GM23248 (cell line): ENCODE measurements at regions not wholly inside any gene's neighbourhood (a gene's known extent, or its start where the extent isn't known, plus 50 kb on each side); places are given as distances from the start of the nearest gene placed in this dataset.

Experiments used
- DNase-seq: peaks from one replicate; pipeline ENCODE4 v3.0.0-alpha.2; 2015
- H2AFZ ChIP-seq: fragments of 200-600 bp; sonication (generic); 2 replicates; pipeline ENCODE4 v1.6.1; 2016; ENCODE audit warnings: antibody characterized with exemption
- H3F3A ChIP-seq: fragments of 200-600 bp; sonication (generic); 2 replicates; pipeline ENCODE4 v1.6.1; 2016; ENCODE audit warnings: mild to moderate bottlenecking, antibody characterized with exemption, mixed run types; ENCODE audit not compliant: insufficient read depth
- H3K27ac ChIP-seq: fragments of 200-600 bp; sonication (generic); 2 replicates; pipeline ENCODE4 v1.5.1; 2016; ENCODE audit warnings: mild to moderate bottlenecking
- H3K27me3 ChIP-seq: fragments of 200-600 bp; sonication (generic); replicated peaks from 2 replicates; pipeline ENCODE4 v1.6.1; 2016; ENCODE audit warnings: mild to moderate bottlenecking; ENCODE audit not compliant: insufficient read depth
- H3K36me3 ChIP-seq: fragments of 200-600 bp; sonication (generic); 2 replicates; pipeline ENCODE4 v1.6.1; 2016; ENCODE audit warnings: low read depth, mild to moderate bottlenecking
- H3K4me1 ChIP-seq: fragments of 200-600 bp; sonication (generic); 2 replicates; pipeline ENCODE4 v1.6.1; 2016; ENCODE audit warnings: mild to moderate bottlenecking; ENCODE audit not compliant: insufficient read depth
- H3K4me2 ChIP-seq: fragments of 200-600 bp; sonication (generic); one replicate; pipeline ENCODE4 v1.6.1; 2016; ENCODE audit warnings: mild to moderate bottlenecking; ENCODE audit not compliant: unreplicated experiment
- H3K4me3 ChIP-seq: fragments of 200-600 bp; sonication (generic); 2 replicates; pipeline ENCODE4 v1.5.1; 2016; ENCODE audit warnings: mild to moderate bottlenecking
- H3K79me2 ChIP-seq: fragments of 200-600 bp; sonication (generic); 2 replicates; pipeline ENCODE4 v1.6.1; 2016; ENCODE audit warnings: mild to moderate bottlenecking; ENCODE audit not compliant: insufficient read depth
- H3K9ac ChIP-seq: fragments of 200-600 bp; sonication (generic); 2 replicates; pipeline ENCODE4 v1.6.1; 2016; ENCODE audit warnings: mild to moderate bottlenecking
- H3K9me2 ChIP-seq: fragments of 200-600 bp; sonication (generic); 2 replicates; pipeline ENCODE4 v1.6.1; 2016; ENCODE audit warnings: mixed run types, mild to moderate bottlenecking, moderate library complexity; ENCODE audit not compliant: insufficient read depth
- H3K9me3 ChIP-seq: fragments of 200-600 bp; sonication (generic); one replicate; pipeline ENCODE4 v1.6.1; 2017; ENCODE audit warnings: low read depth
- H4K20me1 ChIP-seq: fragments of 200-600 bp; sonication (generic); 2 replicates; pipeline ENCODE4 v1.6.0; 2016; ENCODE audit not compliant: insufficient read depth
- EZH2 ChIP-seq: fragments of 200-600 bp; sonication (generic); IDR thresholded peaks from 2 replicates; pipeline ENCODE4 v1.6.1; 2018; ENCODE audit warnings: antibody characterized with exemption, mild to moderate bottlenecking; ENCODE audit not compliant: insufficient read depth, poor library complexity, severe bottlenecking
- EZH2phosphoT487 ChIP-seq: fragments of 200-600 bp; sonication (generic); IDR thresholded peaks from 2 replicates; pipeline ENCODE4 v1.6.1; 2018; ENCODE audit warnings: antibody characterized with exemption, moderate library complexity, mild to moderate bottlenecking, low read depth; ENCODE audit not compliant: insufficient read depth
- WGBS, 2 experiments: methylation state at CpG; one replicate each; pipeline ENCODE4 v1.1.6; 2015 to 2017; ENCODE audit warnings: low lambda C conversion rate in 2 of 2, low coverage in 1 of 2; ENCODE audit errors: missing lambda C conversion rate in 2 of 2; 5-methylcytosine and 5-hydroxymethylcytosine counted together
- in situ Hi-C: fragments of 300-500 bp; cut with MboI; formaldehyde crosslinking; loops from 2 replicates; pipeline ENCODE4 v1.15.0; 2020

DNA sequence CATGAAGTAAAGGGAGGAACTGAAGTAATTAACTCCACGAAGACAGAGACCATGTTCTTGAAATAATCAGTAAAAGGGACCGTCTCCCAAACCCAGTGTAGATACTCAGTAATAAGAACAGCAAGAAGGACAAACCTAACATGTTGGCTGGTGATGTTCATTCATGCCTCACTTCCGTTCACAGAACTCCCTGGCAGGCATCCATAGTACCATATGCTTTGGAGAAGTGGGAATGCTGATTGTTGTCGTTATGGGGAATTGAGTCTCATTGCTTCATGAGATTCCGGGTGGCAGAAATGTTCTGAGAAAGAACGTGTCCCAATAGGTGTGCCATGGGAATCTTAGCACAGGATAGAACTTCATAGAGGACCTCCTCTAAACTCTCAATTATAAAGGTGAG, 452.3 kb downstream of the ZSWIM6 start:
- Histone ChIP-seq H3K9me3 (no peaks in the 10 kb centered on the region), H3K36me3 (no peaks in the 10 kb centered on the region), H3K9ac (no peak overlapping the region), H3F3A (no peaks in the 10 kb centered on the region), H3K4me3 (no peak overlapping the region), H2AFZ (no peak overlapping the region), H3K27me3 (0 out of 2 replicates have a peak, but pooled peaks cover 5% of the 10 kb centered on the region), H4K20me1 (no peaks in the 10 kb centered on the region), H3K9me2 (no peaks in the 10 kb centered on the region), H3K79me2 (no peaks in the 10 kb centered on the region), H3K4me2 (no peak overlapping the region), H3K27ac (no peak overlapping the region), H3K4me1 (no peaks in the 10 kb centered on the region)
- peak; percentile 22 for DNase-seq
- in situ Hi-C loops = no loop called here
- TF ChIP-seq EZH2 (no peak), EZH2phosphoT487 (no peak)
- 4 to 6% methylated on average over 6 of the region's 6 CpGs for WGBS, 2 experiments

- Histone ChIP-seq H3K4me3 (no peak overlapping the region), H3K9ac (no peak overlapping the region), H3K9me3 (no peaks in the 10 kb centered on the region), H3K36me3 (no peaks in the 10 kb centered on the region), H2AFZ (no peak overlapping the region), H3K9me2 (no peaks in the 10 kb centered on the region), H4K20me1 (no peaks in the 10 kb centered on the region), H3K27ac (no peak overlapping the region), H3K27me3 (no peaks in the 10 kb centered on the region), H3F3A (no peaks in the 10 kb centered on the region), H3K4me2 (no peak overlapping the region), H3K79me2 (no peaks in the 10 kb centered on the region), H3K4me1 (no peaks in the 10 kb centered on the region)
- in situ Hi-C loops = no loop called here
- WGBS, 2 experiments = 11 to 13% methylated on average over 2 of the region's 2 CpGs
- no peak for DNase-seq
- no peak for TF ChIP-seq EZH2phosphoT487
These were observed 456.5 kb downstream of the ZSWIM6 start for GRCh38 chr5:61788548-61788947.

DNA sequence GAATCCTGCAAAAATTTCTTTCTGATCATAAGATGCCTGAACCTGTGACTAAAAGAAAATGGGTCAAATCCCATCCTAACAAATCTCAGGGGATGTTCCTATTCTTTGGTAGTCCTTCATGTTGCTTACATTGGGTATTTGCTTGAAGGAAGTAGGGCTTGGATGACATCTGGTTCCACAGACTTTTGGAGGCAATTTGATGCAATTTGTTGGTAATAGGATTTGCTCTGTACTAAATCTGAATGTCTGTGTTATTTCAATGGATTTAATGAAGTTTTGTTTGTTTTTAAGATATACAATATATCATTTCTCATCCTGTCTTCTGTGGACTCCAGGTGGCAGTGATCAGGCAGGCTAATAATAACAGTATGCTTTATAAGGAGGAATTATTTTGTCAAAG, 457.9 kb downstream of the ZSWIM6 start:
- Histone ChIP-seq H3K9me3 (no peaks in the 10 kb centered on the region), H4K20me1 (no peaks in the 10 kb centered on the region), H3K27me3 (no peaks in the 10 kb centered on the region), H2AFZ (no peak overlapping the region), H3F3A (no peaks in the 10 kb centered on the region), H3K9ac (no peak overlapping the region), H3K9me2 (no peaks in the 10 kb centered on the region), H3K4me2 (no peak overlapping the region), H3K27ac (no peak overlapping the region), H3K4me3 (no peak overlapping the region), H3K4me1 (no peaks in the 10 kb centered on the region), H3K79me2 (no peaks in the 10 kb centered on the region), H3K36me3 (no peaks in the 10 kb centered on the region)
- in situ Hi-C loops = no loop called here
- no peak for TF ChIP-seq EZH2
- TF ChIP-seq EZH2phosphoT487 = no peak
- no peak for DNase-seq

GRCh38 chr5:61790678-61791077, 458.6 kb downstream of the ZSWIM6 start:
- WGBS, 2 experiments = 11 to 18% methylated on average over 2 of the region's 2 CpGs
- H2AFZ ChIP-seq = no peak overlapping the region
- no peak for DNase-seq
- no peak overlapping the region for H3K4me3 ChIP-seq
- H3F3A ChIP-seq = no peaks in the 10 kb centered on the region
- H3K27ac ChIP-seq = no peak overlapping the region
- H3K79me2 ChIP-seq = no peaks in the 10 kb centered on the region
- in situ Hi-C loops = no loop called here
- TF ChIP-seq EZH2 (no peak), EZH2phosphoT487 (no peak)
- H4K20me1 ChIP-seq = no peaks in the 10 kb centered on the region
- no peak overlapping the region for H3K4me2 ChIP-seq
- H3K27me3 ChIP-seq = no peaks in the 10 kb centered on the region
- no peaks in the 10 kb centered on the region for H3K4me1 ChIP-seq
- no peaks in the 10 kb centered on the region for H3K9me2 ChIP-seq
- H3K9me3 ChIP-seq = no peaks in the 10 kb centered on the region
- H3K9ac ChIP-seq = no peak overlapping the region
- H3K36me3 ChIP-seq = no peaks in the 10 kb centered on the region

DNA sequence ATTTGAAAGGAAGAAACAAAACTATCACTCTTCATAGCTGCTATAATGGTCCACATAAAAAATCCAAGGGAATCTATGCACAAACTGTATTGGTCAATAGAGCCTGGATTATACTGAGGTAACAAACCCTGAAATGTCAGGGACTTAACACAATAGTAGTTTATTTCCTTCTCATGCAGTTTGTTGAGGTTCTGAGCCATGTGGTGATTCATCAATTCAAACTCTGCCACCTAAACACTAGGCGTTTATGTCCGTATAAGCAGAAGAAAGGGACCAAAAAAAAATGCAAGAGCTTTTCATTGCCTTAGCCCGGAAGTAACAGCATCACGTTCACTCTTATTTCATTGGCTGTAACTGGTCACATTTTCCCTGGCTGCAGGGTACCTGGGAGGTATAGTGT, 464.7 kb downstream of the ZSWIM6 start:
- H3F3A ChIP-seq = no peaks in the 10 kb centered on the region
- no peaks in the 10 kb centered on the region for H4K20me1 ChIP-seq
- no peak overlapping the region for H2AFZ ChIP-seq
- H3K9me3 ChIP-seq = no peaks in the 10 kb centered on the region
- H3K9ac ChIP-seq = no peak overlapping the region
- H3K4me3 ChIP-seq = no peak overlapping the region
- H3K4me1 ChIP-seq = no peaks in the 10 kb centered on the region
- TF ChIP-seq EZH2 (no peak), EZH2phosphoT487 (no peak)
- peaks cover 6% of the 10 kb centered on the region for H3K27me3 ChIP-seq
- WGBS, 2 experiments = 33 to 37% methylated on average over 4 of the region's 4 CpGs
- in situ Hi-C loops = no loop called here
- H3K9me2 ChIP-seq = no peaks in the 10 kb centered on the region
- no peaks in the 10 kb centered on the region for H3K36me3 ChIP-seq
- no peaks in the 10 kb centered on the region for H3K79me2 ChIP-seq
- DNase-seq = no peak
- H3K27ac ChIP-seq = no peak overlapping the region
- no peak overlapping the region for H3K4me2 ChIP-seq
